DMS153 (cell line): ENCODE measurements at regions not wholly inside any gene's neighbourhood (a gene's known extent, or its start where the extent isn't known, plus 50 kb on each side); places are given as distances from the start of the nearest gene placed in this dataset.
"Not testable (repeated sequence)": the region's sequence is repeated elsewhere in the genome, so short reads cannot be mapped to it uniquely, and the experiment has no call there.

Source experiments
- DNase-seq: peaks from one replicate; lab custom pipeline; 2025; lab: John Stamatoyannopoulos, UW

GRCh38 chr1:89436856-89437255 is 73.0 kb downstream of the GBP6 start:
- no peak for DNase-seq

- DNase-seq = not testable (repeated sequence)
These were observed 74.4 kb downstream of the GBP6 start for GRCh38 chr1:89438301-89438700.

GRCh38 chr1:89440911-89441310 is 77.1 kb downstream of the GBP6 start:
- DNase-seq = no peak

GRCh38 chr1:89444791-89445190 is 79.8 kb upstream of the LRRC8B start:
- no peak for DNase-seq

DNA sequence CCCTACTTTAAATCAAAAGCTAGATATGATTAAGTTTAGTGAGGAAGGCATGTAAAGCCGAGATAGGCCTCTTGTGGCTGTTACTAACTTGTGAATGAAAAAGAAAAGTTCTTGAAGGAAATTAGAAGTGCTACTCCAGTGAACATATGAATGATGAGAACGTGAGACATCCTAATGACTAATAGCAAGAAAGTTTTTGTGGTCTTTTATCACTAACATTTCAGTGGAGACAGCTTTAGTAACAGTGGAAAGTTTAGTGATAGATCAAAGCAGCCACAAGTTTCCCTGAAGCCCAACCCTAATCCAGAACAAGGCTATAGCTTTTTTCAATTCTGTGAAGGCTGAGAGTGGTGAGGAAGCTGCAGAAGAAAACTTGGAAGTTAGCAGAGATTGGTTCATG is 73.6 kb upstream of the LRRC8B start:
- DNase-seq = no peak

DNA sequence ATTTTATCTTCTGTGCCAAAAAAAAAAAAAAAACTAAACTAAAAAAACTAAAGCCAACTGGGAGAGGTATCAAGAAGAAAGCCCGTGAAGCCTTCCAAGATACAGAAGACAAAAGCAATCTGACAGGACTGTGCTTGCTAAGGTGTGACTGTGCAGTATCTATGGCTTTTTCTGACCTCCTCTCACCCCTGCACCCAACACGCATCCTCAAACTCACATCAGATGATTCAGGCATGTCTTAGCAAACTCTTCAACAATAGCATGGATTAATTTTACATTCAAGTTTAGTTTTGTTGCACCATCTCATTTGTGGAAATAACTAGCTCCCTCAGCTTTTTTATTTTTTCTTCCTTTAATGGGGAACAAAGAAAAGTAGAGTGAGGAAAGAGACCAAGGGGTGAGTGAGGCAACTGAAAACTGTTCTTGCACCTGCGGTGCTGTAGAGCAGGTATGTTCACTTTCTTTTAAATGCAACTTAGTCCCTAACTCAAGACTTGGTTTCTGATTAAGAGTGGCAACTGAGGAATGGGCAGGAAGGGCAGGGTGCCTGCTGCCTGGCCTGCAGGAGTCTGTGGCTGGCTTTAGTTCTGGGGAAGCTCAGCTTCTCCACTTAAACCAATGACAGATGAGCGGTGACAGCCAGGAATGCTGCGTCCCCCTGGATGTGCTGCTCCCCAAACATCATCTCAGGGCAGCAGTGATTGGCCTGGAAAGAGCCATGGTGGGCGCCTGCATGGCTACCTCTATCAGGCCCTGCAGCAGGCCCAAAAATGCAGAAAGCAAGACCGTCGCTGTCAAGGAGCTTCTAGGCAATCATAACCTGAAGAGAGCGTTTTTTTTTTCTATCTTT is 71.3 kb upstream of the LRRC8B start:
- no peak for DNase-seq

- DNase-seq = peak; percentile 52
These were observed 69.6 kb upstream of the LRRC8B start for GRCh38 chr1:89454845-89455521.

- no peak for DNase-seq
These were observed 67.6 kb upstream of the LRRC8B start for GRCh38 chr1:89457046-89457445.

DNA sequence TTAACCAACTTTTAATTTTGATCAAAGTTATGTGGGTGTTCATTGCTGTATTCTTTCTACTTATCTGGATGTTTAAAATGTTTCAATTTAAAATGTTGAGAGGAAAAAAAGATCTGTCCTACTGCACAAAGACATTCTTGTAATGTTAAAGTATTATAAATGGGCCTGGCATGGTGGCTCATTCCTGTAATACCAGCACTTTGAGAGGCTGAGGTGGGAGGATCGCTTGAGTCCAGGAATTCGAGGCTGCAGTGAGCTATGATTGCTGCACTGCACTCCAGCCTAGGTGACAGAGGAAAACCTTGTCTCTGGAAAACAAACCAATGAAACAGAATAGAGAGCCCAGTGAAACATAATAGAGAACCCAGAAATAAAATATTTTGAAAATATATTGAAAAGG is 65.5 kb upstream of the LRRC8B start:
- DNase-seq = no peak

DNA sequence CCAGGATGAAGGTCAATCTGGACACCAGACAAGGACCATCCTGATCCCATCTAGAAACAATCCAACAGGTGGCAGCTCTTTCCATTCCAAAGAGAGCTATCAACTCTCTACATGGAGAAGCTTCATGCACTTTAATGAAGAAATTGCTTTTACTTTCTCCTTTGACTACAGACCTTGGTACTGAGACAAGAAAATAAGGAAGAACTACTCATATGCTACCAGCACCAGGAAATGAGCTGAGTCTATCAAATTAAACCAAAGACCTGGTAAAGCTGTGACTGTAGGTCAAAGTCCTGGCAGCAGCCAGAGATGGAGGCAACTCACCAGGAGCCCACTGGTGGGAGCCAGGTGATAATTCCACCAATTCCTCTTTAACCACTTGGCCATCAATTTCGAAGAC is 64.3 kb upstream of the LRRC8B start:
- no peak for DNase-seq

DNA sequence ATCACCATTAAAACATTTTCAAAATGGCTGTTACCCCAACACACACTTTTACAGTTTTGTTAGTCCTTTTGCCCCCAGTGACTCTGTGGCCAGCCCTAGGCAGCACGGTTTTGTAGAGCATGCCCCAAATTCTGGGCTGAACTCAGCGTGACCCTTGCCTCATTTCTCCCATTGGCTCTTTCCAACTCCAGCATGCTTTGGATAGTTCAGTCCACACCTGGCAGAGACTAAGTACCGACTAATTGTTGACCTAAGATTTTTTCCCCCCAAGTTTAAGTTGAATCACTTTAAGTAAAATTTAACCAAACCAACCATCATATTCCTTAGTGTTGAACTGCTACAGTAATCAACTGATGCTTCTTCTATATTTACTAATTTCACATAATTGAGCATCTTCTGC is 62.4 kb upstream of the LRRC8B start:
- no peak for DNase-seq

- DNase-seq = no peak
These were observed 60.6 kb upstream of the LRRC8B start for GRCh38 chr1:89464008-89464407.

GRCh38 chr1:89465201-89465600 is 59.4 kb upstream of the LRRC8B start:
- DNase-seq = no peak

DNA sequence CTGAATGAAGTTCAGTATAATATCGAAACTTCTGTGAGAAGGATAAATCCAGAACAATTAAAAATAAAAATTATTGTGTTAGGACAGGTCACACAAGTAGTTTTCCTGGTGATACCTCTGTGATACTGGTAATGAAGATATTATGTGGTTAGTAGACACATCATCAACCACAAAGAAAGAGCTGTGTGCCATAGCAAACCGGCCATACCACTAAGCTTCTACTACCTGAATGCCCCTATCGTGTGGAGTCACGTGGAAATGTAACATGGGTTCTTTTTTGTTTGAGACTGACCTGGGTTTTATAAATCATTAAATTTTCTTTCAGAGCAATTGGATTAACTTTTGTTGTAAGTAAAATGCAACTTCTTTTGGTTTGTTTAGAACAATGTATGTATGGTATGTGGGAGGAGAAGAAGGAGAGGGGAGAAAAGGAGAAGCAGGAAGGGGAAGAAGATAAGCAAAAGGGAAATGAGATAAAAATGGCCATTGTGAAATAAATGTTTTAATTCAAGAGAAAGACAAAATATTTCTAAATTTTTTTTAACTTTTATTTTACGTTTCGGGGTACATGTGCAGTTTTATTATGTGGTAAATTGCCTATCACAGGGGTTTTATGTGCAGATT is 58.2 kb upstream of the LRRC8B start:
- no peak for DNase-seq

- DNase-seq = no peak
These were observed 52.4 kb upstream of the LRRC8B start for GRCh38 chr1:89472253-89472652.

GRCh38 chr1:89472886-89473417 is 51.7 kb upstream of the LRRC8B start:
- no peak for DNase-seq
